BE2C (cell line): ENCODE measurements at regions not wholly inside any gene's neighbourhood (a gene's known extent, or its start where the extent isn't known, plus 50 kb on each side); places are given as distances from the start of the nearest gene placed in this dataset.
A peak's percentile ranks its signal among the peaks of the same experiment; 100 is the strongest.

Source experiments
- DNase-seq: peaks from one replicate; pipeline ENCODE4 v3.0.0-alpha.2; 2020
- H3K27me3 ChIP-seq: fragments of 250-450 bp; sonication (Bioruptor Pico); 2 replicates; pipeline ENCODE4 v1.5.1; 2020; ENCODE audit warnings: mild to moderate bottlenecking
- H3K36me3 ChIP-seq: fragments of 250-450 bp; sonication (Bioruptor Pico); 2 replicates; pipeline ENCODE4 v1.5.1; 2020; ENCODE audit warnings: mild to moderate bottlenecking
- H3K4me1 ChIP-seq: fragments of 250-450 bp; sonication (Bioruptor Pico); 2 replicates; pipeline ENCODE4 v1.5.1; 2020
- H3K4me3 ChIP-seq: 2 replicates; pipeline ENCODE4 v1.5.1; 2011; ENCODE audit warnings: low read depth, low read length
- H3K9me3 ChIP-seq: fragments of 250-450 bp; sonication (Bioruptor Pico); 2 replicates; pipeline ENCODE4 v1.5.1; 2020
- TF ChIP-seq, protein P1 (sequence below): IDR thresholded peaks from 2 replicates; pipeline ENCODE4 v1.5.1; 2012; ENCODE audit warnings: mild to moderate bottlenecking, low read depth, low read length

DNA sequence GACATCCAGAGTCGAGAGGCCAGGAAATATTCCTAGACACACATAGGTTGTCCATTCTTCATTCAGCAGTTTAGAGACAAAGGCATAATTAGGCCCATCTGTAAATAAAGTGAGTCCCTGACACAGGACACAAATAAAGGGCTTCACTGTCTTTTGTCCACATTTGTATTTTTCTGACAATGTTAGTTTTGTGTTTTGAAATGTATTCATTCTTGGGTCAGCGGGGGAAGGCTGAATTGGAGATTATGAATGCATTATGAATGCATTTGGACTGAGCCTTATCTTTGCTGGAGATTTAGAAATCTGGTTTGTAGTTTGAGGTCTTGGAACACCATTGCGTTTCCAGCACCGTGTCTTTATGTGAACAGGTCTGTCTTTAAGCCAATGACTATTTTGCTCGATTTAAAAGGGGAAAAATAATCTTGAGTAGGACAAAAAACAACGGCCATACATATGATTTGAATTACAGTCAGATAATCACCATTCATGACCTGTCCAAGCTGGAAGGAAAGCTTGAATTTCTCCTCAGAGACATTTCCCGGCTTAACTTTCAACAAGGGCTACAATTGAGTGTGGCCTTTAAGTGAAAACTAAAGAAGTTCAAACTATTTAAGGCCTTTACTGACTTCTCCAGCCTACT, 334.8 kb downstream of the WDR11 start:
- no peaks in the 10 kb centered on the region for H3K4me1 ChIP-seq
- H3K36me3 ChIP-seq: no peaks in the 10 kb centered on the region
- TF ChIP-seq, protein P1, sequence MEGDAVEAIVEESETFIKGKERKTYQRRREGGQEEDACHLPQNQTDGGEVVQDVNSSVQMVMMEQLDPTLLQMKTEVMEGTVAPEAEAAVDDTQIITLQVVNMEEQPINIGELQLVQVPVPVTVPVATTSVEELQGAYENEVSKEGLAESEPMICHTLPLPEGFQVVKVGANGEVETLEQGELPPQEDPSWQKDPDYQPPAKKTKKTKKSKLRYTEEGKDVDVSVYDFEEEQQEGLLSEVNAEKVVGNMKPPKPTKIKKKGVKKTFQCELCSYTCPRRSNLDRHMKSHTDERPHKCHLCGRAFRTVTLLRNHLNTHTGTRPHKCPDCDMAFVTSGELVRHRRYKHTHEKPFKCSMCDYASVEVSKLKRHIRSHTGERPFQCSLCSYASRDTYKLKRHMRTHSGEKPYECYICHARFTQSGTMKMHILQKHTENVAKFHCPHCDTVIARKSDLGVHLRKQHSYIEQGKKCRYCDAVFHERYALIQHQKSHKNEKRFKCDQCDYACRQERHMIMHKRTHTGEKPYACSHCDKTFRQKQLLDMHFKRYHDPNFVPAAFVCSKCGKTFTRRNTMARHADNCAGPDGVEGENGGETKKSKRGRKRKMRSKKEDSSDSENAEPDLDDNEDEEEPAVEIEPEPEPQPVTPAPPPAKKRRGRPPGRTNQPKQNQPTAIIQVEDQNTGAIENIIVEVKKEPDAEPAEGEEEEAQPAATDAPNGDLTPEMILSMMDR: no peak
- no peaks in the 10 kb centered on the region for H3K9me3 ChIP-seq
- no peak overlapping the region for H3K4me3 ChIP-seq
- DNase-seq: no peak
- no peaks in the 10 kb centered on the region for H3K27me3 ChIP-seq

DNA sequence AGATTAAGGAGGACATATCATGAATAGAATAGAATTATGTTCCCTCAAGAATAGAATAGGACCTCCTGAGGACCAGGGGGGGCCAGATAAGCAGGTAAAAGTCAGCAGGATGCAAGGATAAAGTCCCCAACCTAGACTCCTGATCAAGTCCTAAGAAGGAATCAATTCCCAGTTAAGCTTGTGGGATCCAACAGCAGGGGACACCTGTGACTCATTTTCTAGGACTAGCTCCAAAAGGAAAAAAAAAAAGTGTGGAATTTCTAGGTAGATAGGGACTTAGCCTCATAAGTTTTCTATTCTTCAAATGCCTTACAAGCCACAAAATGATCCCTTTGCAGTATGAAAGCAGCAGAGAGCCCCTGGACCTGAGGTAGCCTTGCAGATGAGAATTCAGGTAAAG, 336.2 kb downstream of the WDR11 start:
- no peaks in the 10 kb centered on the region for H3K4me1 ChIP-seq
- no peak for DNase-seq
- H3K27me3 ChIP-seq: no peaks in the 10 kb centered on the region
- no peak overlapping the region for H3K4me3 ChIP-seq
- H3K9me3 ChIP-seq: no peaks in the 10 kb centered on the region
- H3K36me3 ChIP-seq: no peaks in the 10 kb centered on the region
- TF ChIP-seq, protein P1: no peak

DNA sequence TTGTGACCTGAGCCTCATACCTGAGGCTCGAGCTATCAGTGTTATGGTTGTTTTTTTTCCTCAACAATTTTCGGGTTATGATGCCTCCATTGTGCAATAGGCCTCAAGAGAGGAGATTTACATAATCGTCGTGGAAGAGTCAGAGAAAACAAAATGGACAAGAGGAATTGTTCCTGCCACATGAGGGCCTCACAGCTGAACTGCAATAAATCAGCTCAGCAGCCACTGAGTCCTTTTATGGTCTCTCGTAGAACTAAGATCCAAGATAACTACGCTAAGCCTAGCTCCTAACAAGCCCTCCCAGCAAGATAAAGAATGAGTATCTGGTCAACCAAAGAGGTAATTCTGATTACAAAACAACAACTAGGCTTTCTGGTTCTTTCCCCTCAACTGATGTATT, 336.8 kb downstream of the WDR11 start:
- H3K4me1 ChIP-seq: no peaks in the 10 kb centered on the region
- no peaks in the 10 kb centered on the region for H3K27me3 ChIP-seq
- no peak overlapping the region for H3K4me3 ChIP-seq
- TF ChIP-seq, protein P1: peak; percentile 32
- DNase-seq: no peak
- no peaks in the 10 kb centered on the region for H3K9me3 ChIP-seq
- H3K36me3 ChIP-seq: no peaks in the 10 kb centered on the region

DNA sequence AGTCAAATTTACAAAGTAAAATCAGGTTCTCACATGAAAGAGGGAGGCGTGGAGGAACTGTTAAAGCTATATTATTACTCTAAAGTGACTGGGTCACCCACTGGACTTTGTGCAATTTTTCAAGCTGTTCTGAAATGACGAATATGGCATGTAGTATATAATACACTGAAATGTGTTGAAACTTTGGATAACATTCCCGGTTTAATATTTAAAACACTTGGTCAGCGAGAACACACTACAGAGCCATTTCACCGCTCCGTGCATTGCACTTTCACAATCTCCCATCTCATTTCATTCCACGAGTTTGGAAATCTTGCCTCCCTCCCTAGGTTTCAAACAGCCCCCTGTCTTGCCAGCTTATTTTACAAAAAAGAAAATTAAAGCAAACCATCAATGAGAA, 337.9 kb downstream of the WDR11 start:
- Histone ChIP-seq H3K9me3 (no peaks in the 10 kb centered on the region), H3K36me3 (no peaks in the 10 kb centered on the region), H3K27me3 (no peaks in the 10 kb centered on the region), H3K4me3 (no peak overlapping the region), H3K4me1 (no peaks in the 10 kb centered on the region)
- no peak for DNase-seq
- TF ChIP-seq, protein P1: no peak

DNA sequence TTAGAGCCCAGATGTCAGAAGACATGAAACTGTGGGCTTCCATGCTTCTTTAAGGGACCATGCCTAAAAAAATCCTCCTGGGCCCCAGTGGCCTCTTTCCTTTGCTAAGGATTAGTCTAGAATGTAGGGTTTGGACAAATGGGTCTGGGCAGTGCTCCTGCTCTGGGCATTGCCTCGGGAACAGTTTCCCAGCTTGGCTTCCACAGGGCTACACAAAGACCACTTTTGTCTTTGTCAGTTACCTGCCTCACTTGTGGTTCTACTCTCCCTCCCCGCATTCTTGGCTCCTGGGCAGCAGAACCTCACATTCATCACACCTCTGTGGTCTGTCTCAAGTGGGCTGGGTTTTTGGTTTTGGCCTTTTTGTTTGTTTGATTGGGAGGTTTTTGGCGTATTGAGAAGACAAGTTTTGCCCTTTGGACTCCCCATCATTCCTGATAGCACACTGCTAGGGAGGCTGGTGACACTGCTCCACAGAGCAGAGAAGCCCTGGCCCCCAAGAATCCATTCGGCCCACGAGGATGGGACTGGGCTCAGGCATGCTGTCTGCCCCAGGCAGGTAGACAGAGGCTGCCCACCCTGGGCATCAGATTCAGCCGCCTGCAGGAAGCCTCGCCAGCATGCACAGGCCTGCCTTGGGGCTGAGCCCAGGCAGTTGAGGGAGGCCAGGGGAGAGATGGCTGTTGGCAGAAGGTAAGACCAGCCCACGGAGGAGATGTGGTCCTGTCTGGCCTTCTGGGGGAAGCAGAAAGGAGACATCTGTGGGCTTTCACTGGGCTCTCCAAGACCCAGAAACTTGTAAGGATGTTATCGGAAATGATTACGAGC, 343.7 kb downstream of the WDR11 start:
- Histone ChIP-seq H3K4me1 (no peaks in the 10 kb centered on the region), H3K9me3 (no peaks in the 10 kb centered on the region), H3K4me3 (no peak overlapping the region), H3K36me3 (no peaks in the 10 kb centered on the region), H3K27me3 (no peaks in the 10 kb centered on the region)
- no peak for DNase-seq
- TF ChIP-seq, protein P1: no peak

DNA sequence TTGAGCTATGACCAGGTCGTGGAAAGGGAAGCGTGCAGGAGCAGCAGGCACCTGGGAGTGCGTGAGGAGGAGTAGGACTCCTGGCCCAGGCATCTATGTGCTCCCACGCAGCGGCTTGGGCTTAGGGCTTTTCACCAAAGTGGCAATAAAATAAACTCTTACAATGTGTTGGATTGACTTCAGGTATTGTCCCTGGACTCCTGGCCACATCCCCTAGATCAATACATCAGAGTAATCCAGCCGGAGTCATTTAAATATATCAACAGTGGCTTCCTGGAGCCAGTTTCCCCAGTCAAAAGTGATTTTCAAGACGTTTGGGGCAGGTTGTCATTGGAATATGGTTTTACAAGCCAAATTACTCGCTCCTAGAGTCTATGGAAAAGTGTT, 344.4 kb downstream of the WDR11 start:
- TF ChIP-seq, protein P1: no peak
- DNase-seq: no peak
- Histone ChIP-seq H3K9me3 (no peaks in the 10 kb centered on the region), H3K4me3 (no peak overlapping the region), H3K27me3 (no peaks in the 10 kb centered on the region), H3K4me1 (no peaks in the 10 kb centered on the region), H3K36me3 (no peaks in the 10 kb centered on the region)
